ENCODE measurements at regions not wholly inside any gene's neighbourhood (a gene's known extent, or its start where the extent isn't known, plus 50 kb on each side); places are given as distances from the start of the nearest gene placed in this dataset.

DNA sequence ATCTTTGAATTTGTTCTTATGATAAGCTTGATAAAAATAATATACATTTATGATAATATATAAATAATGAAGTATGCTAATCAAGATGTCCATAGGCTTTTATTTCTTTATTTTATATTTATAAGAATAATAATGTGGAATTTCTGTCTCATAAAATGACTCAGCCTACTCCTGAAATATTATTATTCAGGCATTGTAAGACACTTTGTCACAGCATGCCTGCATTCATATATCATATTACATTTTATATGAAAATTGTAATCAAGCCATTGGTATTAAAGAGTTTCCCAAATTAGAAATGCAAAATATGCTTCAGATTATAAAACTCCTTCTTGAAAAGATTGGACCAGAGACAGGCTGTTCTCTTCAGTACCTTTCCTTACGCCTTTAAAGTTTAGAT, 1303.7 kb upstream of the CADM2 start:
- no peak for ATAC-seq
- TF ChIP-seq, protein P1, sequence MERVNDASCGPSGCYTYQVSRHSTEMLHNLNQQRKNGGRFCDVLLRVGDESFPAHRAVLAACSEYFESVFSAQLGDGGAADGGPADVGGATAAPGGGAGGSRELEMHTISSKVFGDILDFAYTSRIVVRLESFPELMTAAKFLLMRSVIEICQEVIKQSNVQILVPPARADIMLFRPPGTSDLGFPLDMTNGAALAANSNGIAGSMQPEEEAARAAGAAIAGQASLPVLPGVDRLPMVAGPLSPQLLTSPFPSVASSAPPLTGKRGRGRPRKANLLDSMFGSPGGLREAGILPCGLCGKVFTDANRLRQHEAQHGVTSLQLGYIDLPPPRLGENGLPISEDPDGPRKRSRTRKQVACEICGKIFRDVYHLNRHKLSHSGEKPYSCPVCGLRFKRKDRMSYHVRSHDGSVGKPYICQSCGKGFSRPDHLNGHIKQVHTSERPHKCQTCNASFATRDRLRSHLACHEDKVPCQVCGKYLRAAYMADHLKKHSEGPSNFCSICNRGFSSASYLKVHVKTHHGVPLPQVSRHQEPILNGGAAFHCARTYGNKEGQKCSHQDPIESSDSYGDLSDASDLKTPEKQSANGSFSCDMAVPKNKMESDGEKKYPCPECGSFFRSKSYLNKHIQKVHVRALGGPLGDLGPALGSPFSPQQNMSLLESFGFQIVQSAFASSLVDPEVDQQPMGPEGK (CRISPR knock-in tag; IDR thresholded peaks at IDR 0.05; ENCODE audit: borderline replicate concordance) = no peak
- TF ChIP-seq, protein P2, sequence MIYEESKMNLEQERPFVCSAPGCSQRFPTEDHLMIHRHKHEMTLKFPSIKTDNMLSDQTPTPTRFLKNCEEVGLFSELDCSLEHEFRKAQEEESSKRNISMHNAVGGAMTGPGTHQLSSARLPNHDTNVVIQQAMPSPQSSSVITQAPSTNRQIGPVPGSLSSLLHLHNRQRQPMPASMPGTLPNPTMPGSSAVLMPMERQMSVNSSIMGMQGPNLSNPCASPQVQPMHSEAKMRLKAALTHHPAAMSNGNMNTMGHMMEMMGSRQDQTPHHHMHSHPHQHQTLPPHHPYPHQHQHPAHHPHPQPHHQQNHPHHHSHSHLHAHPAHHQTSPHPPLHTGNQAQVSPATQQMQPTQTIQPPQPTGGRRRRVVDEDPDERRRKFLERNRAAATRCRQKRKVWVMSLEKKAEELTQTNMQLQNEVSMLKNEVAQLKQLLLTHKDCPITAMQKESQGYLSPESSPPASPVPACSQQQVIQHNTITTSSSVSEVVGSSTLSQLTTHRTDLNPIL (CRISPR knock-in tag; IDR thresholded peaks at IDR 0.05; ENCODE audit: low read depth) = no peak
- no peak for TF ChIP-seq CSDC2 (CRISPR knock-in tag; IDR thresholded peaks at IDR 0.05)
- no peak for TF ChIP-seq ESRRG (CRISPR knock-in tag; IDR thresholded peaks at IDR 0.05)
- TF ChIP-seq SNAI2 (CRISPR knock-in tag; IDR thresholded peaks at IDR 0.05) = no peak
- no peak for TF ChIP-seq GLIS3 (CRISPR knock-in tag; IDR thresholded peaks at IDR 0.05)
- TF ChIP-seq RARB (CRISPR knock-in tag; IDR thresholded peaks at IDR 0.05) = no peak

DNA sequence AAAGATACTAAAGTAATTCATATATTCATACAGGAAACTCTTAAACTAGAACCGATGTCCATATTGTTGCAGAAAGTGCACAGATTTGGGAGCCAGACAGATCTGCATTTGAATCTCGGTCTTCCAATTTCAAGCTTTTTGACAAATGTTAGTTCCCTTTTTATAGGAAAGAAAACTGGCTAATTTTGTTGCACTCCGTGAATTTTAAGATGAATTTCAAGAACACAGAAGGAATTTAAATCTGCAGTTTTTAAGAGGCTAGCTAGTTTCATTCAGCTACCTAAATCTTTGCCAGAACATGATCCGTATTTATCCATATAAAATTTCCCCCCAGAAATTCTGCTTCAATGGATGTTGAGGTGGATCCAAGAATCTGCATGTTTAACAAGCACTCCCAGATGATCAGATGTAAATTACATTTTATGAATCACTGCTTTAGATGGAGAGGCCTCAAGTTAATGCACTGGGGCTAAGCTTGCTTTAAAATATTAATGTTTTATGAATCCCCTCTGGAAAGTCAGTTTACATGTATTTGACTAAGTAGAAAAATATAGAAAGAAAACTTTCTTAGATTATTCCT, 1296.3 kb upstream of the CADM2 start:
- no peak for TF ChIP-seq SNAI2 (CRISPR knock-in tag; IDR thresholded peaks at IDR 0.05)
- no peak for TF ChIP-seq ZNF565 (CRISPR knock-in tag; conservative IDR thresholded peaks at IDR 0.05; ENCODE audit: low read depth)
- TF ChIP-seq BACH2 (CRISPR knock-in tag; IDR thresholded peaks at IDR 0.05; ENCODE audit: borderline replicate concordance) = no peak
- TF ChIP-seq, protein P1 (CRISPR knock-in tag; IDR thresholded peaks at IDR 0.05; ENCODE audit: borderline replicate concordance) = no peak
- TF ChIP-seq, protein P3, sequence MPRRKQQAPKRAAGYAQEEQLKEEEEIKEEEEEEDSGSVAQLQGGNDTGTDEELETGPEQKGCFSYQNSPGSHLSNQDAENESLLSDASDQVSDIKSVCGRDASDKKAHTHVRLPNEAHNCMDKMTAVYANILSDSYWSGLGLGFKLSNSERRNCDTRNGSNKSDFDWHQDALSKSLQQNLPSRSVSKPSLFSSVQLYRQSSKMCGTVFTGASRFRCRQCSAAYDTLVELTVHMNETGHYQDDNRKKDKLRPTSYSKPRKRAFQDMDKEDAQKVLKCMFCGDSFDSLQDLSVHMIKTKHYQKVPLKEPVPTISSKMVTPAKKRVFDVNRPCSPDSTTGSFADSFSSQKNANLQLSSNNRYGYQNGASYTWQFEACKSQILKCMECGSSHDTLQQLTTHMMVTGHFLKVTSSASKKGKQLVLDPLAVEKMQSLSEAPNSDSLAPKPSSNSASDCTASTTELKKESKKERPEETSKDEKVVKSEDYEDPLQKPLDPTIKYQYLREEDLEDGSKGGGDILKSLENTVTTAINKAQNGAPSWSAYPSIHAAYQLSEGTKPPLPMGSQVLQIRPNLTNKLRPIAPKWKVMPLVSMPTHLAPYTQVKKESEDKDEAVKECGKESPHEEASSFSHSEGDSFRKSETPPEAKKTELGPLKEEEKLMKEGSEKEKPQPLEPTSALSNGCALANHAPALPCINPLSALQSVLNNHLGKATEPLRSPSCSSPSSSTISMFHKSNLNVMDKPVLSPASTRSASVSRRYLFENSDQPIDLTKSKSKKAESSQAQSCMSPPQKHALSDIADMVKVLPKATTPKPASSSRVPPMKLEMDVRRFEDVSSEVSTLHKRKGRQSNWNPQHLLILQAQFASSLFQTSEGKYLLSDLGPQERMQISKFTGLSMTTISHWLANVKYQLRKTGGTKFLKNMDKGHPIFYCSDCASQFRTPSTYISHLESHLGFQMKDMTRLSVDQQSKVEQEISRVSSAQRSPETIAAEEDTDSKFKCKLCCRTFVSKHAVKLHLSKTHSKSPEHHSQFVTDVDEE (CRISPR knock-in tag; IDR thresholded peaks at IDR 0.05) = no peak
- no peak for TF ChIP-seq ARNTL (CRISPR knock-in tag; IDR thresholded peaks at IDR 0.05; ENCODE audit: borderline replicate concordance, low read depth)
- TF ChIP-seq ESRRG (CRISPR knock-in tag; IDR thresholded peaks at IDR 0.05) = no peak
- TF ChIP-seq GLIS3 (CRISPR knock-in tag; IDR thresholded peaks at IDR 0.05) = no peak
- TF ChIP-seq ZNF8 (CRISPR knock-in tag; IDR thresholded peaks at IDR 0.05) = no peak
- ATAC-seq = no peak

DNA sequence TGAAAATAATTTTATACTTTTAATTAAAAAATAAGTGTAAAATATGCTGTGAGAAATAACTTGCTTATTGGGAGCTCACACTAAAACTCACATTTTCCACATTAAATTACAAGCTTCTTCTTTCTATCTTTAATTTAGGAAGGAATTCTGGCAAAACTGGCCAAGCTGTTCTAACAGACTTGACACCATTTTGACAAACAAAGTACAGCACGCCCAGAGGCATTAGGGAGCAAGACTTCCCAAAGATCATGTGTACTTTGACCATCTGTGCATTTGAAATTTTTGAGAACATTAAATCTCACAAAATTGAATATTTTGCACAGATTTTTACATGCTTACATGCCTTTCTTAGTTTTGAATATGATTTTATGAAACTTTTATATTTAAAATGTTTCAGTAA, 1288.4 kb upstream of the CADM2 start:
- no peak for TF ChIP-seq ZFP30 (CRISPR knock-in tag; IDR thresholded peaks at IDR 0.05)
- TF ChIP-seq, protein P3 (CRISPR knock-in tag; IDR thresholded peaks at IDR 0.05) = no peak
- TF ChIP-seq GLIS3 (CRISPR knock-in tag; IDR thresholded peaks at IDR 0.05) = no peak
- no peak for TF ChIP-seq ISL1 (CRISPR knock-in tag; IDR thresholded peaks at IDR 0.05)
- no peak for TF ChIP-seq ZNF70 (CRISPR knock-in tag; IDR thresholded peaks at IDR 0.05)
- no peak for TF ChIP-seq RARB (CRISPR knock-in tag; IDR thresholded peaks at IDR 0.05)
- no peak for TF ChIP-seq ZFP3 (CRISPR knock-in tag; IDR thresholded peaks at IDR 0.05)
- TF ChIP-seq, protein P2 (CRISPR knock-in tag; IDR thresholded peaks at IDR 0.05; ENCODE audit: low read depth) = no peak
- TF ChIP-seq, protein P4, sequence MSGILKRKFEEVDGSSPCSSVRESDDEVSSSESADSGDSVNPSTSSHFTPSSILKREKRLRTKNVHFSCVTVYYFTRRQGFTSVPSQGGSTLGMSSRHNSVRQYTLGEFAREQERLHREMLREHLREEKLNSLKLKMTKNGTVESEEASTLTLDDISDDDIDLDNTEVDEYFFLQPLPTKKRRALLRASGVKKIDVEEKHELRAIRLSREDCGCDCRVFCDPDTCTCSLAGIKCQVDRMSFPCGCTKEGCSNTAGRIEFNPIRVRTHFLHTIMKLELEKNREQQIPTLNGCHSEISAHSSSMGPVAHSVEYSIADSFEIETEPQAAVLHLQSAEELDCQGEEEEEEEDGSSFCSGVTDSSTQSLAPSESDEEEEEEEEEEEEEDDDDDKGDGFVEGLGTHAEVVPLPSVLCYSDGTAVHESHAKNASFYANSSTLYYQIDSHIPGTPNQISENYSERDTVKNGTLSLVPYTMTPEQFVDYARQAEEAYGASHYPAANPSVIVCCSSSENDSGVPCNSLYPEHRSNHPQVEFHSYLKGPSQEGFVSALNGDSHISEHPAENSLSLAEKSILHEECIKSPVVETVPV (CRISPR knock-in tag; IDR thresholded peaks at IDR 0.05) = no peak
- no peak for TF ChIP-seq TCF4 (CRISPR knock-in tag; IDR thresholded peaks at IDR 0.05; ENCODE audit: borderline replicate concordance)
- no peak for TF ChIP-seq OSR1 (CRISPR knock-in tag; IDR thresholded peaks at IDR 0.05)
- no peak for TF ChIP-seq ESRRG (CRISPR knock-in tag; IDR thresholded peaks at IDR 0.05)
- TF ChIP-seq BACH2 (CRISPR knock-in tag; IDR thresholded peaks at IDR 0.05; ENCODE audit: borderline replicate concordance) = no peak
- TF ChIP-seq ZC3H10 (CRISPR knock-in tag; IDR thresholded peaks at IDR 0.05) = no peak
- no peak for TF ChIP-seq PPARA (CRISPR knock-in tag; IDR thresholded peaks at IDR 0.05; ENCODE audit: borderline replicate concordance)
- ATAC-seq = no peak
